ENCODE measurements at regions not wholly inside any gene's neighbourhood (a gene's known extent, or its start where the extent isn't known, plus 50 kb on each side); places are given as distances from the start of the nearest gene placed in this dataset.

DNA sequence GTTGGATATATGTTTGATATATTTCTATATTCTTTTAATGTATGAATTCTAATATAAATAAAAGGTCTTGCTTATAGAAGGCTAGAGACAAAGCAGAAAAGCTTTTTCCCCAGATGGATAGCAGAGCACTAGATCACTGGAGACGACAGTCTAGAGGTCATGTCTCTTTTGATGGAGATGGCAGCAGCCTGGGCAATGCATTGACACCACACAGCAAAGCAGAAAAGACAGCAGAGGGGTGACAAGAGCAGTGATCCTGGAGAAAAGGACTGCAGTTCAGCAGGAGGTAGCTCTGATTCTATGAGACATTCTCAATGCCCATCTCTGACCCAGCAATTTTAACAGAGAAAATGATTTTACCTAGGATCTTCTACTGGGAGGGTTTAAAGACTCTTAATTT, 210.6 kb downstream of the DTHD1 start:
- H3K9me3 ChIP-seq = no peaks in the 10 kb centered on the region
- no peaks in the 10 kb centered on the region for H3K27me3 ChIP-seq (replicated peaks; ENCODE audit: control insufficient read depth, insufficient read depth, low read length)
- intact Hi-C loops (cut with micrococcal nuclease; ENCODE audit: unreplicated experiment) = no loop called here
- ChIA-PET CTCF (no interaction called here), POLR2A (no interaction called here)
- DNase-seq = no peak
- H3K4me1 ChIP-seq = no peaks in the 10 kb centered on the region
- Mint-ChIP-seq H3K9me3 (ENCODE audit: unreplicated experiment) (no peaks in the 10 kb centered on the region), H3K27ac (ENCODE audit: unreplicated experiment) (no peak overlapping the region), H3K36me3 (ENCODE audit: insufficient read depth, unreplicated experiment) (no peaks in the 10 kb centered on the region), H3K4me3 (ENCODE audit: unreplicated experiment) (no peak overlapping the region), H3K4me1 (ENCODE audit: low read depth, unreplicated experiment) (no peaks in the 10 kb centered on the region), H3K27me3 (ENCODE audit: insufficient read depth, unreplicated experiment) (peaks cover 3% of the 10 kb centered on the region)
- TF ChIP-seq, protein P1, sequence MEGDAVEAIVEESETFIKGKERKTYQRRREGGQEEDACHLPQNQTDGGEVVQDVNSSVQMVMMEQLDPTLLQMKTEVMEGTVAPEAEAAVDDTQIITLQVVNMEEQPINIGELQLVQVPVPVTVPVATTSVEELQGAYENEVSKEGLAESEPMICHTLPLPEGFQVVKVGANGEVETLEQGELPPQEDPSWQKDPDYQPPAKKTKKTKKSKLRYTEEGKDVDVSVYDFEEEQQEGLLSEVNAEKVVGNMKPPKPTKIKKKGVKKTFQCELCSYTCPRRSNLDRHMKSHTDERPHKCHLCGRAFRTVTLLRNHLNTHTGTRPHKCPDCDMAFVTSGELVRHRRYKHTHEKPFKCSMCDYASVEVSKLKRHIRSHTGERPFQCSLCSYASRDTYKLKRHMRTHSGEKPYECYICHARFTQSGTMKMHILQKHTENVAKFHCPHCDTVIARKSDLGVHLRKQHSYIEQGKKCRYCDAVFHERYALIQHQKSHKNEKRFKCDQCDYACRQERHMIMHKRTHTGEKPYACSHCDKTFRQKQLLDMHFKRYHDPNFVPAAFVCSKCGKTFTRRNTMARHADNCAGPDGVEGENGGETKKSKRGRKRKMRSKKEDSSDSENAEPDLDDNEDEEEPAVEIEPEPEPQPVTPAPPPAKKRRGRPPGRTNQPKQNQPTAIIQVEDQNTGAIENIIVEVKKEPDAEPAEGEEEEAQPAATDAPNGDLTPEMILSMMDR (IDR thresholded peaks at IDR 0.05; ENCODE audit: insufficient read depth in 1 of 2, low read depth in 1 of 2, low read length in 1 of 2, severe bottlenecking in 1 of 2, unreplicated experiment in 1 of 2) = no peak
- H3K4me3 ChIP-seq (ENCODE audit: low read depth, low read length) = no peak overlapping the region
- no TSS peak for BruUV-seq (replicated peaks)
- no peaks in the 10 kb centered on the region for H3K36me3 ChIP-seq (ENCODE audit: control insufficient read depth, insufficient read depth, low read length)

DNA sequence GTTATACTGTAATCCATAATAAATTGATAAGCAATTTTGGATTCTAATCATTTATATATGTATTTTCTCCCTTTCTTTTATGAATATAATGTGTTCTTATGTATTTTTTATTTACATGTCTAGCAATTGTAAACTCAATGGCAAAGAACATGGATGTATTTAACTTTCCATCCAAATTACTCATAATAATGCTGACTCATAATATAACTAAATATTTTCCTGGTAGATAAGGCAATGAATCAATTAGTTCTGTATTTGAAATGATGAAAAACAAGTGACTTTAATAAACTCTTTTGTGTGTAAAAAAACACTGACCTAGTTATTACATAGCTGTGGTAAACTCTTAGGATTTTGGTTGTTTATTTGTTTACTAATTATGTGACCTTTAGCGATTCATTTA, 211.2 kb downstream of the DTHD1 start:
- H3K4me3 Mint-ChIP-seq (ENCODE audit: unreplicated experiment) = no peak overlapping the region
- H3K27ac Mint-ChIP-seq (ENCODE audit: unreplicated experiment) = no peak overlapping the region
- ChIA-PET POLR2A (no interaction called here), CTCF (no interaction called here)
- no peaks in the 10 kb centered on the region for H3K4me1 ChIP-seq
- no peaks in the 10 kb centered on the region for H3K9me3 ChIP-seq
- H3K36me3 Mint-ChIP-seq (ENCODE audit: insufficient read depth, unreplicated experiment) = no peaks in the 10 kb centered on the region
- intact Hi-C loops (cut with micrococcal nuclease; ENCODE audit: unreplicated experiment) = no loop called here
- no peaks in the 10 kb centered on the region for H3K4me1 Mint-ChIP-seq (ENCODE audit: low read depth, unreplicated experiment)
- H3K9me3 Mint-ChIP-seq (ENCODE audit: unreplicated experiment) = no peaks in the 10 kb centered on the region
- no peaks in the 10 kb centered on the region for H3K27me3 ChIP-seq (replicated peaks; ENCODE audit: control insufficient read depth, insufficient read depth, low read length)
- no peaks in the 10 kb centered on the region for H3K36me3 ChIP-seq (ENCODE audit: control insufficient read depth, insufficient read depth, low read length)
- TF ChIP-seq, protein P1 (IDR thresholded peaks at IDR 0.05; ENCODE audit: insufficient read depth in 1 of 2, low read depth in 1 of 2, low read length in 1 of 2, severe bottlenecking in 1 of 2, unreplicated experiment in 1 of 2) = no peak
- H3K4me3 ChIP-seq (ENCODE audit: low read depth, low read length) = no peak overlapping the region
- no peak for DNase-seq
- BruUV-seq (replicated peaks) = no TSS peak
- peaks cover 3% of the 10 kb centered on the region for H3K27me3 Mint-ChIP-seq (ENCODE audit: insufficient read depth, unreplicated experiment)

DNA sequence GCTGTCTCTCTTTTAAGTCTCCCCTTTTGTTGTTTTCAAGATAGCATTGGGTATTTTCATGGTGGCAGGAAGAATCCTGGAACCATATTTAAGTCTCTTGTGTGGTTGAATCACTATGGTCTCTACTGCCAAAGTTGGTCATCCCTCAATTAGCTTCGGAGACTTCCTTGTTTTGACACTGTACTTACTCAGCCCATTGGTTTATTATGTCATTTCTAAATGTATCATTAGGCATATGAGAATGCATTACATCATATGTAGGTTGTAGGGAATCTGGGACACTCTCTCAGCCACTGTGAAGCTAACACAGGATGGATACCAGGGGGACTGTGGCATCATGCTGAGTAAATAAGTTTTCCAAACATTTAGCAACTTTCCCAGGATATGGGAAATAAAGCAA, 211.8 kb downstream of the DTHD1 start:
- Mint-ChIP-seq H3K36me3 (ENCODE audit: insufficient read depth, unreplicated experiment) (no peaks in the 10 kb centered on the region), H3K9me3 (ENCODE audit: unreplicated experiment) (no peaks in the 10 kb centered on the region), H3K4me3 (ENCODE audit: unreplicated experiment) (no peak overlapping the region), H3K27ac (ENCODE audit: unreplicated experiment) (no peak overlapping the region), H3K4me1 (ENCODE audit: low read depth, unreplicated experiment) (no peaks in the 10 kb centered on the region), H3K27me3 (ENCODE audit: insufficient read depth, unreplicated experiment) (peaks cover 3% of the 10 kb centered on the region)
- no peaks in the 10 kb centered on the region for H3K4me1 ChIP-seq
- DNase-seq = no peak
- intact Hi-C loops (cut with micrococcal nuclease; ENCODE audit: unreplicated experiment) = no loop called here
- ChIA-PET CTCF (no interaction called here), POLR2A (no interaction called here)
- no peaks in the 10 kb centered on the region for H3K27me3 ChIP-seq (replicated peaks; ENCODE audit: control insufficient read depth, insufficient read depth, low read length)
- TF ChIP-seq, protein P1 (IDR thresholded peaks at IDR 0.05; ENCODE audit: insufficient read depth in 1 of 2, low read depth in 1 of 2, low read length in 1 of 2, severe bottlenecking in 1 of 2, unreplicated experiment in 1 of 2) = no peak
- BruUV-seq (replicated peaks) = no TSS peak
- no peak overlapping the region for H3K4me3 ChIP-seq (ENCODE audit: low read depth, low read length)
- no peaks in the 10 kb centered on the region for H3K9me3 ChIP-seq
- no peaks in the 10 kb centered on the region for H3K36me3 ChIP-seq (ENCODE audit: control insufficient read depth, insufficient read depth, low read length)

Measured in Caco-2 (cell line).